ENCODE measurements at regions not wholly inside any gene's neighbourhood (a gene's known extent, or its start where the extent isn't known, plus 50 kb on each side); places are given as distances from the start of the nearest gene placed in this dataset.

DNA sequence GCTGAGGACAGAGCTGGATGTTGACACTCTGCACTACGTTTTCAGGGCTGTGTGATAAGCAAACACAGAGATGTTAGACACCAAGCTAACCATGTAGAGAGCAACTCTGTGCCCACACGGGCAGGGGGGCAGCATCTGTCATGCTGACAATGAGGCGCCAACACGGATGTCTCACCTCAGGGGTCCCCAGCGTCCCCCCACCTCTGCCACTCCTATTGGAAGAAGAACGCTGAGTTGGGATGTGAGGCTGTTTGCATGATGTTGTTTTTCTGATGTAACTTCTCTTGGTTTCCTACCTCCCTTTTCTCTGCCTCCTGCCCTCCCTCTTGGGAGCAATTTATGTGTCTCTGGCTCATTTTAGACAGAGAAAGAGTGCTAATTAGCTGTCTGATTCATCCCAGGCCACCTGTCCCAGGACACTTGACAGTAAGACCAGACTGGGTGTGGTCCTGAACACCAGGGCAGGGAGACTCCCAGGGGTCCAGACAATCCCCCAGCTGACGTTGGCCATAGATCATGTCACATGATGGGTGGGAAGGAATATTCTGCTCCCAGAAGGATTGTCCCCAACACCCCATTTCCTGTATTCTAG lies 89.2 kb upstream of the NCAM1 start:
- Histone ChIP-seq H3K27ac (ENCODE audit: low read length) (no peak overlapping the region), H3K36me3 (ENCODE audit: control insufficient read depth, insufficient read depth, low read length) (no peaks in the 10 kb centered on the region), H3K4me1 (ENCODE audit: control insufficient read depth, insufficient read depth, low read length) (no peaks in the 10 kb centered on the region), H3K9me3 (ENCODE audit: control insufficient read depth, low read depth, low read length) (no peaks in the 10 kb centered on the region), H3K4me3 (ENCODE audit: low read length) (no peak overlapping the region), H3K27me3 (ENCODE audit: control insufficient read depth, insufficient read depth, low read length) (peaks cover 2% of the 10 kb centered on the region)
- no peak for DNase-seq
- no CpG with 5 or more reads among the region's 7 CpGs for WGBS (ENCODE audit: insufficient coverage, low lambda C conversion rate)

DNA sequence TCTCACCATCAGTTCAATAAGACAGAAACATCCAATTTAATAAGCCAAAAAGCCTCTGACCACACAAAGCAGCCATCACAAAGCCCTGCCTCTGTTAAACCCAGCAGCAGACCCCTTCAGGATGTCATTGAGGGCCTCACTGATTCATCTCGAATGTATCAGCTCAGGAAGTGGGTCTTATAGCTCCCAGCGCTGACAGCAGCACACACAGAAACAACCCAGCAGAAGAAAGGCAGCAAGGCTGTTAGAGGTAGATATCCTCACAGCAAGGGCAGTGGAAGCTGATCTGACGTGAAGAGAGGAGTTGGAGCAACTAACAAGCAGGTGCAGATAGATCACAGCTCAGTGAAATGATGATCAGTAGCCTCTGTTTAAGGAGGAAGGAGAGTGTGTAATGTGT lies 86.2 kb upstream of the NCAM1 start:
- H3K9me3 ChIP-seq (ENCODE audit: control insufficient read depth, low read depth, low read length): no peaks in the 10 kb centered on the region
- WGBS (ENCODE audit: insufficient coverage, low lambda C conversion rate): no CpG with 5 or more reads among the region's 3 CpGs
- no peaks in the 10 kb centered on the region for H3K36me3 ChIP-seq (ENCODE audit: control insufficient read depth, insufficient read depth, low read length)
- DNase-seq: no peak
- peaks cover 2% of the 10 kb centered on the region for H3K27me3 ChIP-seq (ENCODE audit: control insufficient read depth, insufficient read depth, low read length)
- H3K27ac ChIP-seq (ENCODE audit: low read length): no peak overlapping the region
- no peaks in the 10 kb centered on the region for H3K4me1 ChIP-seq (ENCODE audit: control insufficient read depth, insufficient read depth, low read length)
- no peak overlapping the region for H3K4me3 ChIP-seq (ENCODE audit: low read length)

DNA sequence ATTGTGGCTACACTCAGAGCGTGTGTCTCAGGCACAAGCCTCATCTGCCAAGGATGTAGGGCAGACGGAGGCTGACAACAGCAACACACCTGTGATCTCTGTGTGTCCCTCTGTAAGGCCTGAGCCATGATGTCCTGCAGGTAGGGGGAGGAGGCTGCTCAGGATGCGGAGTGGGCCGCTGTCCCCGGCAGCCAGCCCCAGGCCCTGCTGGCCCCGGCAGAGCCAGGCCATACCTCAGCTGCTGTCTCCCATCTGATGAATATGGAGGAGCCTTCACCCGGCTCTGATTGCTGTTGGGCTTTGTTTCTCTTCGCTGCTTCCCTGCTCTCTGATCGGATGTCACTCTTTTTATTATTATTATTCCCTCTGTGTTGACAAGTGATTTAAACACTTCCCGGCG lies 83.6 kb upstream of the NCAM1 start:
- H3K4me3 ChIP-seq (ENCODE audit: low read length): no peak overlapping the region
- DNase-seq: no peak
- peaks cover 5% of the 10 kb centered on the region for H3K4me1 ChIP-seq (ENCODE audit: control insufficient read depth, insufficient read depth, low read length)
- no CpG with 5 or more reads among the region's 11 CpGs for WGBS (ENCODE audit: insufficient coverage, low lambda C conversion rate)
- H3K27ac ChIP-seq (ENCODE audit: low read length): no peak overlapping the region
- no peaks in the 10 kb centered on the region for H3K27me3 ChIP-seq (ENCODE audit: control insufficient read depth, insufficient read depth, low read length)
- no peaks in the 10 kb centered on the region for H3K36me3 ChIP-seq (ENCODE audit: control insufficient read depth, insufficient read depth, low read length)
- H3K9me3 ChIP-seq (ENCODE audit: control insufficient read depth, low read depth, low read length): no peaks in the 10 kb centered on the region

DNA sequence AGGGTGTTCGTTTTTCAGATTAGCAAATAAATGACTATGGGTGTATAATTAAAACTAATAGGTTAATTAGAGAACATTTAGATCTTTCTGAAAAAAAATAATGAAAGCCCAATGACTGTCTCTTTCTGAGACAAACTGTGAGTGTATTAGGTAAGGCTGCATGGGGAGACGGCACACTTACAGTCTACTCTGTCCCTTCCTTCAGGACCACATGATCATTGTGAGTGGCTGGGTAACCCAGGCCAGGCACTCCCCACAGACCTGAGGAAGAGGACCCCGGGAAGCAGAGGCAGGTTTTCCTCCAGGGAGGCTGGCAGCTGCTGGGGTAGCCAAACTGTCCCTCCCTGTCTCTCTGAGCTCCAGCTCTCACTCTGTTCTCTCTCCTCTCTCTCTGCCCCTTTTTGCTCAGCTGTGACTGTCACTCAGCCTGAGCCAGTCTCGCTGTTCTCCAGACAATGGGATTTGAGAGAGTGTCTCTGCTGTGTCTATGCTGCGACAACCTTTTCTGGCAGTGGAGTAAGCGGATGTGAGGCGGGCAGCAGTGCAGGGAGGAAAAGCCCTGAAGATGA lies 83.1 kb upstream of the NCAM1 start:
- Histone ChIP-seq H3K27ac (ENCODE audit: low read length) (no peak overlapping the region), H3K9me3 (ENCODE audit: control insufficient read depth, low read depth, low read length) (no peaks in the 10 kb centered on the region), H3K36me3 (ENCODE audit: control insufficient read depth, insufficient read depth, low read length) (no peaks in the 10 kb centered on the region), H3K27me3 (ENCODE audit: control insufficient read depth, insufficient read depth, low read length) (no peaks in the 10 kb centered on the region), H3K4me1 (ENCODE audit: control insufficient read depth, insufficient read depth, low read length) (peaks cover 5% of the 10 kb centered on the region), H3K4me3 (ENCODE audit: low read length) (no peak overlapping the region)
- no peak for DNase-seq
- WGBS (ENCODE audit: insufficient coverage, low lambda C conversion rate): no CpG with 5 or more reads among the region's 7 CpGs

DNA sequence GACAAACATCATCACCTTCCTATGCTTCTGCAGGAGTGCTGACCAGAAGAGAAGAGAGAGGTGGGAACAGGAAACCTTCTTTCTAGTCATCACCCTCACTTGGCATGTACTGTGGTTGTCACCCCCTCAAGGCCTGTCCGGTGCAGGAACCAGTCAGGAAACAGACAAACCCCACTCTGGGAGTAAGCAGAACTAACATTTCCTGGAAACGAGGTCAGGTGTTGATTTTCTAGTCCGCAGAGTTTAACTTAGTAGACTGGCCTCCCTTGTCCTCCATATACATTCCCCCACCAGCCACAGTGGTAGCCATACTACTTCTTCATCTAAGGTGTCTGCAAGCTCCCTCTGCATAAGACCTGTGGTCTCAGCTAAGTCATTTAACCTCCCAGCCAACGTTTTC lies 80.7 kb upstream of the NCAM1 start:
- no peaks in the 10 kb centered on the region for H3K36me3 ChIP-seq (ENCODE audit: control insufficient read depth, insufficient read depth, low read length)
- H3K27me3 ChIP-seq (ENCODE audit: control insufficient read depth, insufficient read depth, low read length): no peaks in the 10 kb centered on the region
- H3K4me1 ChIP-seq (ENCODE audit: control insufficient read depth, insufficient read depth, low read length): peaks cover 5% of the 10 kb centered on the region
- no peak overlapping the region for H3K4me3 ChIP-seq (ENCODE audit: low read length)
- WGBS (ENCODE audit: insufficient coverage, low lambda C conversion rate): 57% methylated on average over 1 of the region's 4 CpGs
- no peak overlapping the region for H3K27ac ChIP-seq (ENCODE audit: low read length)
- no peak for DNase-seq
- no peaks in the 10 kb centered on the region for H3K9me3 ChIP-seq (ENCODE audit: control insufficient read depth, low read depth, low read length)

DNA sequence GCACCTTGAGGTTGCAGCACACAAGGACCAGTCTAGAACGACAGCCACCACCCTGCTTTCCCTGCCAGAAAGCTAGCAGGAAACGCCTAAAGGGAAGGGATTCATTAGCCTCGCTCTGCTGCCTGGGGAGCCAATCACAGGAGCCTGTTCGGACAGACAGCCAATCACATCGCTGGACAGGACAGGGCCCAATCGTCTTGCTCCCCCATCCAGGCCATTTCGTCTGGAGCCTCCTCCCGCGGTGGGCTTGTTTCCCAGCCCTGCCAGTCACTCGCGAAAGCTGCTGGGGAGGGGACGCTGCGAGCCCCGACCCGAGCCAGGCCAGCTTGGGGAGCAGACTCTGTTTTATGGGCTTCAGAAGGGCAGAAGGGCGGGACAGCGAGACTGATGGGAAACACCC lies 79.8 kb upstream of the NCAM1 start:
- no CpG with 5 or more reads among the region's 17 CpGs for WGBS (ENCODE audit: insufficient coverage, low lambda C conversion rate)
- Histone ChIP-seq H3K27ac (ENCODE audit: low read length) (no peak overlapping the region), H3K27me3 (ENCODE audit: control insufficient read depth, insufficient read depth, low read length) (no peaks in the 10 kb centered on the region), H3K4me3 (ENCODE audit: low read length) (peak overlapping the region; percentile 33), H3K4me1 (ENCODE audit: control insufficient read depth, insufficient read depth, low read length) (peaks cover 5% of the 10 kb centered on the region), H3K36me3 (ENCODE audit: control insufficient read depth, insufficient read depth, low read length) (no peaks in the 10 kb centered on the region), H3K9me3 (ENCODE audit: control insufficient read depth, low read depth, low read length) (no peaks in the 10 kb centered on the region)
- DNase-seq: peak; percentile 20 to 53

DNA sequence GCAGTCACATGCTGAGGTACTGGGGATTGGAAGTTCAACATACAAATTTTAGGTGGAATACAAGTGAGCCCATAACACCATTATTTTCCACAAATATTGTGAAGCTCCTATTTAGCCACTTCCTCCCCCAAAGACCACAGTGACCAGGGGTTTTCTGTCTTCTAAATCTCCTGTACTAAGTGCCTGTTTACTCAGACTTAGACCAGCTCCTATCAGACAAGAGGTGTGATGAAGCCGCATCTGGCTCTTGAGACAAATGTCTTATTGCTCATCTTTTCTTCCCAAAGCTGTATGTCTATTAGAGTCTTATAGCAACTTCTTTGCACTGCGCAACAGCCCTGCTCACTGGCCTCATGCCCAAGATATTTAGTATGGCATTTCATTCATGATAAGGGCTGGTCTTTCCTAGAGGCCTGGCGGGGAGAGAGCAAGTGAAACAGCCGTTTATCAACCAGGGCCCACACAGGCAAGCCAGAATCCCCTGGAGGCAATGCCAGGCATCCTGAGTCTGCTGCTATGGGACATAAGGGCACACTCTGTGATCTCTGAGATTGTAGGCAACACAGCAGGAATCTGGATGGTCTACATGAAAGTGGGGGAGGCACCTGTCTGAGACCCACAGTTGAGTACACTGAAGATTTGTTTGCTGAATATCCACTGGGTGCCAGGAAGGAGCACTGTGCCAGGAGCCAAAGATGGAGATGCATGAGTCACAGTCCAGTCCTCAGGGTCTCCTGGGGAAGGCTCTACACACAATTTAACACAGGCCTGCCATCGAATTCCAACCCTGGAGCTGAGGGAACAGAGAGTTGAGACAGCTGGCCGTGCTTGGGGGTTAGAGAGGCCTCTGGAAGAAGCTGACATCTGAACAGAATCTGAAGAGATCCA lies 78.5 kb upstream of the NCAM1 start:
- WGBS (ENCODE audit: insufficient coverage, low lambda C conversion rate): no CpG with 5 or more reads among the region's 6 CpGs
- Histone ChIP-seq H3K36me3 (ENCODE audit: control insufficient read depth, insufficient read depth, low read length) (no peaks in the 10 kb centered on the region), H3K27ac (ENCODE audit: low read length) (no peak overlapping the region), H3K27me3 (ENCODE audit: control insufficient read depth, insufficient read depth, low read length) (no peaks in the 10 kb centered on the region), H3K9me3 (ENCODE audit: control insufficient read depth, low read depth, low read length) (no peaks in the 10 kb centered on the region), H3K4me1 (ENCODE audit: control insufficient read depth, insufficient read depth, low read length) (peaks cover 5% of the 10 kb centered on the region), H3K4me3 (ENCODE audit: low read length) (no peak overlapping the region)
- peak; percentile 31 for DNase-seq

DNA sequence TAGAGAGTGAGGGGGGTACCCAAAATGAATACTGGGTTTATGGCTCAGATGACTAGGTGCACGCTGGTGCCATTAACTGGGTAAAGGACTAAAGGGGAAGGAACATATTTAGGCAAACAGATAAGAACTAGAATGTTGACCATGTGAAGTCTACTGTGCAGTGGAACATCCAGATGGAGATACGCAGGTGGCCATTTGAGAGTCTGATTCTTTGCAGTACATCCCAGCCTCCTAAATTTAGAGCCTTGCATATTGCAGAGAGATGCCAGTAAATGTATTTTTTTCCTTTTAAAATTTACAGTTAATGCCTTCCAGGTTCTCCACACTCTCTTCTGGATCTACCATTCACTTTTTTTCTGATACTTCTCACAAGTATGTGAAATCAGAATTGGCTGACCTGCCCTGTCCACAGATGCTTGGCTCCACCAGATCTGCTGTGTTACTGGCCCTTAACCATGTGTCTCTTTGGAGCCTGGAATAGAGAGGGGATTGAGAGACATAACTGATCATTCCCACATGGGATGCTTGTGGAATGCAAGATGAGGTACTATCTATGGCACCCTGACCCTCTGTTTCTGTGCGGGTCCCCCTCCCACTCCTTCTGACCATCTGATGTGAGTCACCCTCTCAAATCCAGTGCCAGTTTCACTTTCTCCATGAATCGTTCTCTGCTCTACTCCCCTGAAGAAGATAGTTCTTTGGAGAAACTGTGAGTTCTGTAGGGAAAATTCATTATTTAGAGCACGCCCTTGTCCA lies 77.0 kb upstream of the NCAM1 start:
- no peak overlapping the region for H3K27ac ChIP-seq (ENCODE audit: low read length)
- H3K36me3 ChIP-seq (ENCODE audit: control insufficient read depth, insufficient read depth, low read length): no peaks in the 10 kb centered on the region
- no peaks in the 10 kb centered on the region for H3K27me3 ChIP-seq (ENCODE audit: control insufficient read depth, insufficient read depth, low read length)
- no peak overlapping the region for H3K4me3 ChIP-seq (ENCODE audit: low read length)
- no CpG with 5 or more reads among the region's 5 CpGs for WGBS (ENCODE audit: insufficient coverage, low lambda C conversion rate)
- H3K9me3 ChIP-seq (ENCODE audit: control insufficient read depth, low read depth, low read length): no peaks in the 10 kb centered on the region
- H3K4me1 ChIP-seq (ENCODE audit: control insufficient read depth, insufficient read depth, low read length): peaks cover 5% of the 10 kb centered on the region
- DNase-seq: no peak

DNA sequence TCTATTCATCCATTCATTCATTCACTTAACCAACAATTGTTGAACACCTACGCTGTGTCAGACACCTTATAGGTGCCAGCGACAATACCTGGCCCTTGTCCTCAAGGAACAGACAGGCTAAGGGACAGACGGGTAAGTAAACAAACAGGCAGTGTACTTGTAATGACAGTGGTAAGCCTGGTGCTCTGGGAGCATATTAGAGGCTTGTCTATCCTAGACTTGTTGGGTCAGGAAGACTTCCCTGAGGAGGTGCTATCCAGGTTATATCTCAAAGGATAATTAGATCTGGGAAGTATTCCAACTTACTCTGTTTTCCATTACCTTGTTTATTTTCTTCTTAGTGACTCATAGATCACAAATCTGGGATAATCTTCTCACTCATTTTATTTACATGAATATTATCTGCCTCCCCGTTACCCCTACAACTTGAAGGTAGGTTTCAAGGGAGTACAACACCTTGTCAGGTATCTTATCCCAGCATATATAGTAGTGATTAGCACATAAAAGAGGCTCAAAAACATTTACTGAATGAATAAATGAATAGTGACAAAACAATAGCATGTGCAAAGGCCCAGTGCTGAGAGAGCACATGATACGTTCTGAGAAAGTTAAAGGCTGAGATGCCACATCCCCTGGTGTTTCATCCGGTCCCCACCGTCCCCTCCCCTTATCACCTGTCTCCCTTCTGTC lies 75.3 kb upstream of the NCAM1 start:
- no peaks in the 10 kb centered on the region for H3K27me3 ChIP-seq (ENCODE audit: control insufficient read depth, insufficient read depth, low read length)
- H3K27ac ChIP-seq (ENCODE audit: low read length): no peak overlapping the region
- H3K4me3 ChIP-seq (ENCODE audit: low read length): no peak overlapping the region
- H3K9me3 ChIP-seq (ENCODE audit: control insufficient read depth, low read depth, low read length): no peaks in the 10 kb centered on the region
- WGBS (ENCODE audit: insufficient coverage, low lambda C conversion rate): 70% methylated on average over 2 of the region's 7 CpGs
- no peaks in the 10 kb centered on the region for H3K36me3 ChIP-seq (ENCODE audit: control insufficient read depth, insufficient read depth, low read length)
- H3K4me1 ChIP-seq (ENCODE audit: control insufficient read depth, insufficient read depth, low read length): peaks cover 5% of the 10 kb centered on the region
- DNase-seq: no peak

Data from large intestine (tissue), 3 donors.